HG03103 (cell line): ENCODE measurements at regions not wholly inside any gene's neighbourhood (a gene's known extent, or its start where the extent isn't known, plus 50 kb on each side); places are given as distances from the start of the nearest gene placed in this dataset.
"Not testable (repeated sequence)": the region's sequence is repeated elsewhere in the genome, so short reads cannot be mapped to it uniquely, and the experiment has no call there.

Source experiments
- ATAC-seq: cut with Tn5 transposase; IDR thresholded peaks from one replicate; pipeline ENCODE4 v1.9.1; 2021; ENCODE audit warnings: low read depth; ENCODE audit not compliant: unreplicated experiment

DNA sequence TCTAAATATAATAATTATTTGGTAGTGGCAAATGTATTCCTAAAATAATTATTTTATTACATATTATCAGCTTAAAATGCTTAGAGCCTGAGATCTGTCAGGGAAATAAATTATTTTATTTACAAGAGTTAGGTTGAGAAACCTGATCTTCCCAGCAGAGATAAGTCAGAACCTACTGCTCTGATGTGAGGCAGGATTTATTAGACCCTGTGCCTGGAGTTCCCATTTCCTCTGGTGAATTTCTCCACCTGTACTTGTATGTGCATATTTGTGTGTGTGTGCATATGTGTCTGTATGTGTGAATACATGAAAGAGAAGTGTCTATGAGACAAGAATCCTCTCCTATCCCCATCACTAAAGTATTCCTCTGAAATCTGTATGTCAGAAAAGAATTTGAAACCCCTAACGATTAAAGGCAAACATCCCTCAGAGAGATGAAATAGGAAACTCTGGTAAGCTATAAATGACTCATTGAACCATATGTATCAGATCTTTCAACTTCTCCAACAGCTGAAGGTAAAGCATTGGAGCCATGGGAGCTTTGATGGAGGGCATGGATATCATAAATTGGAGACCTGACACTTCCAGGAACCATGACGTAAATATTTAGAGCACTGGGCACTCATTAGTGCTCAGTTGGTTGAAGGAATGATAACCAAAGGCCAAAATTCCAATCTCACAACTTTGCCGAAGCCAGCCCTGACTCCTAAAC lies 190.9 kb downstream of the XPNPEP1 start:
- ATAC-seq: no peak

DNA sequence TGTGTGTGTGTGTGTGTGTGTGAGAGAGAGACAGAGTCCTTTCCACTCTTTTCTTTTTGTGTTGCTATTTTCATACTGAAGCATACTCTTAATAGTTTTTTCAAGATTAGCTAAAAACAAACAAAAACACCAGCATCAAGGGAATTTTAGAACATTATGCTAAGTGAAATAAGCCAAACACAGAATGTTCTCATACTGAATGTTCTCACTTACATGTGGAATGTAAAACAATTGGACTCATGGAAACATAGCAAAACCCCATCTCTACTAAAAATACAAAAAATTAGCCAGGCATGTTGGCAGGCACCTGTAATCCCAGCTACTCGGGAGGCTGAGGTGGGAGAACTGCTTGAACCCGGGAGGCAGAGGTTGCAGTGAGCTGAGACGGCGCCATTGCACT lies 193.4 kb downstream of the XPNPEP1 start:
- ATAC-seq: not testable (repeated sequence)

- no peak for ATAC-seq
Observed at GRCh38 chr10:109727436-109727835, 195.9 kb downstream of the XPNPEP1 start.

- ATAC-seq: no peak
Observed at GRCh38 chr10:109726473-109726872, 196.8 kb downstream of the XPNPEP1 start.

GRCh38 chr10:109723305-109723704 lies 200.0 kb downstream of the XPNPEP1 start:
- no peak for ATAC-seq

DNA sequence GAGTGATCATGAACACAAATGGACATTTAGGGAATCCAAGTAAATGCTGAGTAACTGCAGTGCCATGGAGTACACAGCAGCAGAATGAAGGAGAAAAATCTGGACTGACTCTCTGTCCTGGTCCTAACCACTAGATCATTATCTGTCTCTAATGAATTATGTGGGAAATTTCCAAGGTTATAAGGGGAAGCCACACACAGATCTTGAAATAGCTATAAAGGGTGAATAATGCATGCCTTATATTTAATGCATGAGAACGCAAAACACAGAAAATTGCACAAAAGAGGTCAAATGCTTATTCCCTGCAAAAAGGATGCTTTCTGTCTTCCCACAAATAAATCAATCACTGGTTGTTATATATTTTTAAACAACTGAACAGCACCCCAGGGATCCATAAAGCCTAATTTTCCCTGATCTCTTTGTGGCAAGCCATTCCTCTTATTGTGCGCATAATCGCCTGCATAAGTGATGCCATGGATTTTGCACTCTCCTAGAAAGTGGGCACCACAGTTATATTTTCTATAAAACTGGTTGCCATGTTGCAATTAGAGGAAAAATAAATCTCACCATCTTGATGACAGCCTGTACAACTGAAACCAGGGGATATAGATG lies 201.8 kb downstream of the XPNPEP1 start:
- no peak for ATAC-seq

GRCh38 chr10:109706026-109706560 lies 217.2 kb downstream of the XPNPEP1 start:
- no peak for ATAC-seq

DNA sequence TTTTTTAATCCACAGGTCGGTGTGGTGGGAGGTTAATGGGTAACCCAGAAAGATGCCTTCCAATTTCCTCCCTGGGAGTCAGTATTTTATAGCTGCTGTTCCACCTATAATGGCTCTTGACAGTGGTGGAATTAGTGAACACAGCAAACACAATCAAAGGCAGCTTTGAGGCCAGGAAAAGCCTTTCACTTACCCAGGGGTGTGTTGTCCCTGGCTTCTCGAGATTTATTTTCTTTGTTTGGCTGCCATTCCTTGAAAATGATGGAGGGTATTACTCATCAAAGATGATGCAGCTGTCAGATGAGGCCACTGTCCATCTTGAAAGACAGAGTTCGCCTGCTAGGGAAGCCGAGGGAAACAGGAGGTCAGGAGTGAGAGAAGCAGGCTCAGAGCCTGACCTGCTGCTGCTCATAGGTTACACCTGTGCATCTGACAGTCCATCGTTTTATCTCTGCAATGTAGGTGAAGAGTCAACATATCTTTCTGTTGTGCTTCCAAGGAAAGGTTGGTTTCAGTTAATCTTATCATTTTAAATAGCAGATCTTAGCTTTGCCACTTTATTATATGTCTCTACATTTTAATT lies 221.6 kb downstream of the XPNPEP1 start:
- ATAC-seq: no peak

- ATAC-seq: no peak
Observed at GRCh38 chr10:109698882-109699664, 224.2 kb downstream of the XPNPEP1 start.

- no peak for ATAC-seq
Observed at GRCh38 chr10:109698086-109698485, 225.2 kb downstream of the XPNPEP1 start.

DNA sequence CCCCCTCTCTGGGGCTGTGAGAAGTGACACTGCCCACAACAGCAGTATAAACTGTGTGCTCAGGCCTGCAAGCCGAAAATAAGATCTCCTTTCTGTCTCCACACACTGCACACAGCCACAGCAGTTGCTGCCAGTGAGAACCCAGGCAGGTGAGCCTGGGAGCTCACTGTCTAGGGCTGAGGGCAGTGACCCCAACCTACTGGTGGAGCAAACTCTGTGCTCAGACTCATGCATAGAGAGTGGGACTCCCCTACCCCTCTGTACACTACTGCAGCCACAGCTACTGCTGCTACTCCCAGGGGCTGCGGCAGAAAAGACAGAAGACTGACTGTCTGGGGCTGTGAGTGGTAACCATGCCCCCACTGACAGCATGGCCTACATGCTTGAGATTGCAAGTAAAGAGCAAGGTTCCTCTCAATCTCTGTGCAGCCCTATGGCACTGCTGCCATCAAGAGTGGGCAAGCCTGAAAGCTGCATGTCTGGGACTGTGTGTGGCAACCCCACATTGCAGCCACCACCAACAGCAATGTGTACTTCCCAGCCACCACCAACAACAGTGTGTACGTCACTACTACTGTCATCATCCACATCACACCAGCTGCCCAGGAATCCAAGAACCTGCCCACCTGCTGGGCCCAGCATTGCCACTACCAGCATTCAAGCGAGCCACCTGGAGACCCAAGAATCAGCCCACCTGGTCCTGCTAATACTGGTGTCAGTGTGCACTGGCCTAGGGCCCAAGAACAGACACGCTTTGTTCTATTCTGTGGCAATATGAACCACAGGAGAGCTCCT lies 226.1 kb downstream of the XPNPEP1 start:
- no peak for ATAC-seq

GRCh38 chr10:109696462-109696861 lies 226.8 kb downstream of the XPNPEP1 start:
- ATAC-seq: no peak

- ATAC-seq: no peak
Observed at GRCh38 chr10:109695988-109696387, 227.3 kb downstream of the XPNPEP1 start.

- no peak for ATAC-seq
Observed at GRCh38 chr10:109689785-109690184, 233.5 kb downstream of the XPNPEP1 start.

DNA sequence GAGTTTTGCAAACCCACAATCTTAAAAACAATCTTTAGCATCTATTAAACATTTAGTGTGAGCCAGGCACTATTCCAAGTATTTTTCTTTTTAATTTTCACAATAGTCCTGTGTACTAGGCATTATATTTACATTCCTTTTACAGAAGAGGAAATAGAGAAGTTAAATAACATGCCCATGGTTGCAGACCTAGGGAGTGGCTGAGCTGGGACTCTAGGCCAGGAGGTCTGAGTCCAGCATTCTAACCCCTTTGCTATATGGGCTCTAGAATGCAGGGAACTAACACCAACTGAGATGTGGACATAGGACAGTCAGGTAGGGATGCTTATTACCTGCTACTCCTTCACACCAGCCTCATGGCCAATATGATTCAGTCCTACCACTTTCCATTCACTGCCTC lies 243.8 kb downstream of the XPNPEP1 start:
- ATAC-seq: no peak

- no peak for ATAC-seq
Observed at GRCh38 chr10:109678857-109679256, 244.5 kb downstream of the XPNPEP1 start.

- no peak for ATAC-seq
Observed at GRCh38 chr10:109676703-109677102, 246.6 kb downstream of the XPNPEP1 start.

GRCh38 chr10:109668703-109669102 lies 254.6 kb downstream of the XPNPEP1 start:
- ATAC-seq: no peak

GRCh38 chr10:109668154-109668665 lies 255.1 kb downstream of the XPNPEP1 start:
- no peak for ATAC-seq

- no peak for ATAC-seq
Observed at GRCh38 chr10:109665321-109665720, 258.0 kb downstream of the XPNPEP1 start.
